SK-N-SH treated with all-trans-retinoic acid at 6 μM for 48 hours (cell line): ENCODE measurements at regions not wholly inside any gene's neighbourhood (a gene's known extent, or its start where the extent isn't known, plus 50 kb on each side); places are given as distances from the start of the nearest gene placed in this dataset.

Experiments used
- ATAC-seq: fragments of 200-7000 bp; cut with Tn5 transposase; 3 replicates; pipeline ENCODE4 v1.9.1; 2020; ENCODE audit warnings: mild to moderate bottlenecking, moderate library complexity
- ARNTL ChIP-seq: fragments of 450-650 bp; formaldehyde crosslinking; IDR thresholded peaks from 2 replicates; pipeline ENCODE4 v1.5.0; 2020; ENCODE audit warnings: low read depth, mild to moderate bottlenecking, moderate library complexity, borderline replicate concordance
- BACH2 ChIP-seq: fragments of 250-450 bp; sonication (Bioruptor Pico); IDR thresholded peaks from 2 replicates; pipeline ENCODE4 v1.9.0; 2021; ENCODE audit warnings: mild to moderate bottlenecking, borderline replicate concordance
- CREB5 ChIP-seq: fragments of 250-450 bp; sonication (Bioruptor Pico); IDR thresholded peaks from 2 replicates; pipeline ENCODE4 v1.5.1; 2020; ENCODE audit warnings: low read depth, mild to moderate bottlenecking, moderate library complexity
- CSDC2 ChIP-seq: fragments of 250-450 bp; sonication (Bioruptor Pico); IDR thresholded peaks from 2 replicates; pipeline ENCODE4 v1.5.0; 2020; ENCODE audit warnings: mild to moderate bottlenecking, moderate library complexity
- ESRRG ChIP-seq: fragments of 250-450 bp; sonication (Bioruptor Pico); IDR thresholded peaks from 2 replicates; pipeline ENCODE4 v1.6.1; 2021; ENCODE audit warnings: mild to moderate bottlenecking
- GLIS3 ChIP-seq: fragments of 250-450 bp; sonication (Bioruptor Pico); IDR thresholded peaks from 2 replicates; pipeline ENCODE4 v1.5.0; 2020; ENCODE audit warnings: mild to moderate bottlenecking, moderate library complexity
- ISL1 ChIP-seq: fragments of 250-450 bp; sonication (Bioruptor Pico); IDR thresholded peaks from 2 replicates; pipeline ENCODE4 v2.1.2; 2022; ENCODE audit warnings: mild to moderate bottlenecking, moderate library complexity
- OSR1 ChIP-seq: fragments of 250-450 bp; sonication (Bioruptor Pico); IDR thresholded peaks from 2 replicates; pipeline ENCODE4 v1.8.0; 2022; ENCODE audit warnings: moderate library complexity, mild to moderate bottlenecking, inconsistent platforms
- PPARA ChIP-seq: fragments of 250-450 bp; sonication (Bioruptor Pico); IDR thresholded peaks from 2 replicates; pipeline ENCODE4 v1.5.0; 2020; ENCODE audit warnings: mild to moderate bottlenecking, borderline replicate concordance
- SNAI2 ChIP-seq: fragments of 250-450 bp; sonication (Bioruptor Pico); IDR thresholded peaks from 2 replicates; pipeline ENCODE4 v1.5.0; 2020; ENCODE audit warnings: mild to moderate bottlenecking, moderate library complexity
- TCF4 ChIP-seq: fragments of 250-450 bp; sonication (Bioruptor Pico); IDR thresholded peaks from 2 replicates; pipeline ENCODE4 v1.8.0; 2021; ENCODE audit warnings: mild to moderate bottlenecking, moderate library complexity, borderline replicate concordance
- TOX ChIP-seq: fragments of 250-450 bp; sonication (Bioruptor Pico); IDR thresholded peaks from 2 replicates; pipeline ENCODE4 v1.8.0; 2021; ENCODE audit warnings: mild to moderate bottlenecking, moderate library complexity, borderline replicate concordance
- TSHZ2 ChIP-seq: fragments of 250-450 bp; sonication (Bioruptor Pico); IDR thresholded peaks from 2 replicates; pipeline ENCODE4 v1.5.0; 2020; ENCODE audit warnings: mild to moderate bottlenecking, moderate library complexity
- ZC3H10 ChIP-seq: fragments of 250-450 bp; sonication (Bioruptor Pico); IDR thresholded peaks from 2 replicates; pipeline ENCODE4 v1.5.1; 2021; ENCODE audit warnings: mild to moderate bottlenecking, moderate library complexity
- ZFP3 ChIP-seq: fragments of 250-450 bp; sonication (Bioruptor Pico); IDR thresholded peaks from 2 replicates; pipeline ENCODE4 v1.5.0; 2020; ENCODE audit warnings: mild to moderate bottlenecking, moderate library complexity
- ZFP30 ChIP-seq: fragments of 450-650 bp; formaldehyde crosslinking; IDR thresholded peaks from 2 replicates; pipeline ENCODE4 v1.5.0; 2022; ENCODE audit warnings: mild to moderate bottlenecking, moderate library complexity
- ZNF70 ChIP-seq: fragments of 450-650 bp; formaldehyde crosslinking; IDR thresholded peaks from 2 replicates; pipeline ENCODE4 v1.5.0; 2020; ENCODE audit warnings: mild to moderate bottlenecking, moderate library complexity
- ZNF8 ChIP-seq: fragments of 450-650 bp; formaldehyde crosslinking; IDR thresholded peaks from 2 replicates; pipeline ENCODE4 v1.5.0; 2020; ENCODE audit warnings: mild to moderate bottlenecking, moderate library complexity
- TF ChIP-seq, protein P1 (sequence below): fragments of 250-450 bp; sonication (Bioruptor Pico); IDR thresholded peaks from 2 replicates; pipeline ENCODE4 v1.8.0; 2021; ENCODE audit warnings: low read depth, mild to moderate bottlenecking, moderate library complexity, borderline replicate concordance
- TF ChIP-seq, protein P2 (sequence below): fragments of 250-450 bp; sonication (Bioruptor Pico); IDR thresholded peaks from 2 replicates; pipeline ENCODE4 v1.8.0; 2020; ENCODE audit warnings: mild to moderate bottlenecking, moderate library complexity, borderline replicate concordance
- TF ChIP-seq, protein P3 (sequence below): fragments of 250-450 bp; sonication (Bioruptor Pico); IDR thresholded peaks from 2 replicates; pipeline ENCODE4 v1.5.1; 2021; ENCODE audit warnings: mild to moderate bottlenecking, moderate library complexity

DNA sequence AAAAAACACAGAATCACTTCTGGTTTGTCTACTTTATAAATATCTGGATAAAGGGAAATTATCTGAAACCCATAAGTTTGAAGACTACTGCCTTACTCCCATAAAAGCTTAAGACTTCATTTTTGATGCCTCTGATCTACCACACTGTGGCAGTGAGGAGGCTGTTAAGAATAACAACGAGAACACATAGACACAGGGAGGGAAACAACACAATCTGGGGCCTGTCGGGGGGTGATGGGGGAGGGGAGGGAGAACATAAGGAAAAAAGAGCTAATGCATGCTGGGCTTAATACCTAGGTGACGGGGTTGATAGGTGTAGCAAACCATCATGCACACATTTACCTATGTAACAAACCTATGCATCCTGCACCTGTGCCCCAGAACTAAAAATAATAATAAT, 573.7 kb downstream of the GBA3 start (continued):
- TF ChIP-seq BACH2 (CRISPR knock-in tag) (no peak), SNAI2 (CRISPR knock-in tag) (no peak), ARNTL (no peak)

- ATAC-seq, result no peak
- TF ChIP-seq OSR1 (CRISPR knock-in tag) (no peak), ZNF8 (CRISPR knock-in tag) (no peak), ARNTL (no peak), ZFP30 (CRISPR knock-in tag) (no peak), CREB5 (CRISPR knock-in tag) (no peak), ZNF70 (CRISPR knock-in tag) (no peak), GLIS3 (CRISPR knock-in tag) (no peak)
- TF ChIP-seq, protein P1, sequence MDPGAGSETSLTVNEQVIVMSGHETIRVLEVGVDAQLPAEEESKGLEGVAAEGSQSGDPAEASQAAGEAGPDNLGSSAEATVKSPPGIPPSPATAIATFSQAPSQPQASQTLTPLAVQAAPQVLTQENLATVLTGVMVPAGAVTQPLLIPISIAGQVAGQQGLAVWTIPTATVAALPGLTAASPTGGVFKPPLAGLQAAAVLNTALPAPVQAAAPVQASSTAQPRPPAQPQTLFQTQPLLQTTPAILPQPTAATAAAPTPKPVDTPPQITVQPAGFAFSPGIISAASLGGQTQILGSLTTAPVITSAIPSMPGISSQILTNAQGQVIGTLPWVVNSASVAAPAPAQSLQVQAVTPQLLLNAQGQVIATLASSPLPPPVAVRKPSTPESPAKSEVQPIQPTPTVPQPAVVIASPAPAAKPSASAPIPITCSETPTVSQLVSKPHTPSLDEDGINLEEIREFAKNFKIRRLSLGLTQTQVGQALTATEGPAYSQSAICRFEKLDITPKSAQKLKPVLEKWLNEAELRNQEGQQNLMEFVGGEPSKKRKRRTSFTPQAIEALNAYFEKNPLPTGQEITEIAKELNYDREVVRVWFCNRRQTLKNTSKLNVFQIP (CRISPR knock-in tag), result no peak
Observed at GRCh38 chr4:23260511-23260910, 567.8 kb downstream of the GBA3 start.

- TF ChIP-seq BACH2 (CRISPR knock-in tag) (no peak), OSR1 (CRISPR knock-in tag) (no peak), SNAI2 (CRISPR knock-in tag) (no peak), PPARA (CRISPR knock-in tag) (no peak)
- TF ChIP-seq, protein P1 (CRISPR knock-in tag), result no peak
- no peak for ATAC-seq
Observed at GRCh38 chr4:23245203-23245832, 552.6 kb downstream of the GBA3 start.

- no peak for ATAC-seq
- TF ChIP-seq ZNF70 (CRISPR knock-in tag) (no peak), CREB5 (CRISPR knock-in tag) (no peak), CSDC2 (CRISPR knock-in tag) (no peak), TSHZ2 (CRISPR knock-in tag) (no peak), ZFP3 (no peak), ISL1 (CRISPR knock-in tag) (no peak), ZNF8 (CRISPR knock-in tag) (no peak), GLIS3 (CRISPR knock-in tag) (no peak), OSR1 (CRISPR knock-in tag) (no peak), TOX (no peak), SNAI2 (CRISPR knock-in tag) (no peak), BACH2 (CRISPR knock-in tag) (no peak), PPARA (CRISPR knock-in tag) (no peak), ZC3H10 (CRISPR knock-in tag) (no peak), TCF4 (CRISPR knock-in tag) (no peak), ESRRG (CRISPR knock-in tag) (no peak)
- TF ChIP-seq, protein P1 (CRISPR knock-in tag), result no peak
- TF ChIP-seq, protein P2, sequence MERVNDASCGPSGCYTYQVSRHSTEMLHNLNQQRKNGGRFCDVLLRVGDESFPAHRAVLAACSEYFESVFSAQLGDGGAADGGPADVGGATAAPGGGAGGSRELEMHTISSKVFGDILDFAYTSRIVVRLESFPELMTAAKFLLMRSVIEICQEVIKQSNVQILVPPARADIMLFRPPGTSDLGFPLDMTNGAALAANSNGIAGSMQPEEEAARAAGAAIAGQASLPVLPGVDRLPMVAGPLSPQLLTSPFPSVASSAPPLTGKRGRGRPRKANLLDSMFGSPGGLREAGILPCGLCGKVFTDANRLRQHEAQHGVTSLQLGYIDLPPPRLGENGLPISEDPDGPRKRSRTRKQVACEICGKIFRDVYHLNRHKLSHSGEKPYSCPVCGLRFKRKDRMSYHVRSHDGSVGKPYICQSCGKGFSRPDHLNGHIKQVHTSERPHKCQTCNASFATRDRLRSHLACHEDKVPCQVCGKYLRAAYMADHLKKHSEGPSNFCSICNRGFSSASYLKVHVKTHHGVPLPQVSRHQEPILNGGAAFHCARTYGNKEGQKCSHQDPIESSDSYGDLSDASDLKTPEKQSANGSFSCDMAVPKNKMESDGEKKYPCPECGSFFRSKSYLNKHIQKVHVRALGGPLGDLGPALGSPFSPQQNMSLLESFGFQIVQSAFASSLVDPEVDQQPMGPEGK (CRISPR knock-in tag), result no peak
- TF ChIP-seq, protein P3, sequence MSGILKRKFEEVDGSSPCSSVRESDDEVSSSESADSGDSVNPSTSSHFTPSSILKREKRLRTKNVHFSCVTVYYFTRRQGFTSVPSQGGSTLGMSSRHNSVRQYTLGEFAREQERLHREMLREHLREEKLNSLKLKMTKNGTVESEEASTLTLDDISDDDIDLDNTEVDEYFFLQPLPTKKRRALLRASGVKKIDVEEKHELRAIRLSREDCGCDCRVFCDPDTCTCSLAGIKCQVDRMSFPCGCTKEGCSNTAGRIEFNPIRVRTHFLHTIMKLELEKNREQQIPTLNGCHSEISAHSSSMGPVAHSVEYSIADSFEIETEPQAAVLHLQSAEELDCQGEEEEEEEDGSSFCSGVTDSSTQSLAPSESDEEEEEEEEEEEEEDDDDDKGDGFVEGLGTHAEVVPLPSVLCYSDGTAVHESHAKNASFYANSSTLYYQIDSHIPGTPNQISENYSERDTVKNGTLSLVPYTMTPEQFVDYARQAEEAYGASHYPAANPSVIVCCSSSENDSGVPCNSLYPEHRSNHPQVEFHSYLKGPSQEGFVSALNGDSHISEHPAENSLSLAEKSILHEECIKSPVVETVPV (CRISPR knock-in tag), result no peak
Observed at GRCh38 chr4:23242962-23243361, 550.2 kb downstream of the GBA3 start.
